PC-9 (cell line): ENCODE measurements at regions not wholly inside any gene's neighbourhood (a gene's known extent, or its start where the extent isn't known, plus 50 kb on each side); places are given as distances from the start of the nearest gene placed in this dataset.

Source experiments
- EZH2 ChIP-seq: fragments of 200-600 bp; sonication (generic); IDR thresholded peaks from 2 replicates; pipeline ENCODE4 v1.8.0; 2017; ENCODE audit warnings: antibody characterized with exemption, low read depth
- TF ChIP-seq, protein P1 (sequence below): fragments of 200-600 bp; sonication (generic); conservative IDR thresholded peaks from 2 replicates; pipeline ENCODE4 v1.6.1; 2017; ENCODE audit warnings: mixed run types, antibody characterized with exemption, mild to moderate bottlenecking, moderate library complexity

GRCh38 chr2:106581755-106582147 is 94.6 kb downstream of the CD8B2 start:
- TF ChIP-seq, protein P1, sequence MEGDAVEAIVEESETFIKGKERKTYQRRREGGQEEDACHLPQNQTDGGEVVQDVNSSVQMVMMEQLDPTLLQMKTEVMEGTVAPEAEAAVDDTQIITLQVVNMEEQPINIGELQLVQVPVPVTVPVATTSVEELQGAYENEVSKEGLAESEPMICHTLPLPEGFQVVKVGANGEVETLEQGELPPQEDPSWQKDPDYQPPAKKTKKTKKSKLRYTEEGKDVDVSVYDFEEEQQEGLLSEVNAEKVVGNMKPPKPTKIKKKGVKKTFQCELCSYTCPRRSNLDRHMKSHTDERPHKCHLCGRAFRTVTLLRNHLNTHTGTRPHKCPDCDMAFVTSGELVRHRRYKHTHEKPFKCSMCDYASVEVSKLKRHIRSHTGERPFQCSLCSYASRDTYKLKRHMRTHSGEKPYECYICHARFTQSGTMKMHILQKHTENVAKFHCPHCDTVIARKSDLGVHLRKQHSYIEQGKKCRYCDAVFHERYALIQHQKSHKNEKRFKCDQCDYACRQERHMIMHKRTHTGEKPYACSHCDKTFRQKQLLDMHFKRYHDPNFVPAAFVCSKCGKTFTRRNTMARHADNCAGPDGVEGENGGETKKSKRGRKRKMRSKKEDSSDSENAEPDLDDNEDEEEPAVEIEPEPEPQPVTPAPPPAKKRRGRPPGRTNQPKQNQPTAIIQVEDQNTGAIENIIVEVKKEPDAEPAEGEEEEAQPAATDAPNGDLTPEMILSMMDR: no peak
- no peak for TF ChIP-seq EZH2
